Epithelial cell of proximal tubule (primary cell): ENCODE measurements at regions not wholly inside any gene's neighbourhood (a gene's known extent, or its start where the extent isn't known, plus 50 kb on each side); places are given as distances from the start of the nearest gene placed in this dataset.

Experiments
- DNase-seq: peaks from one replicate; pipeline ENCODE4 v3.0.0-alpha.2; 2011; ENCODE audit warnings: low read depth
- H3K4me3 ChIP-seq: 2 replicates; pipeline ENCODE4 v1.5.1; 2011; ENCODE audit warnings: low read depth, mild to moderate bottlenecking, low read length
- CTCF ChIP-seq: conservative IDR thresholded peaks from 2 replicates; pipeline ENCODE4 v1.5.1; 2012; ENCODE audit warnings: low read depth, mild to moderate bottlenecking, low read length

GRCh38 chr15:67892559-67893377, 52.9 kb upstream of the RNU6-1 start:
- DNase-seq: no peak
- H3K4me3 ChIP-seq: no peak overlapping the region
- no peak for TF ChIP-seq CTCF

- no peak for DNase-seq
- H3K4me3 ChIP-seq: no peak overlapping the region
These were observed 55.4 kb upstream of the RNU6-1 start for GRCh38 chr15:67895237-67895636.

DNA sequence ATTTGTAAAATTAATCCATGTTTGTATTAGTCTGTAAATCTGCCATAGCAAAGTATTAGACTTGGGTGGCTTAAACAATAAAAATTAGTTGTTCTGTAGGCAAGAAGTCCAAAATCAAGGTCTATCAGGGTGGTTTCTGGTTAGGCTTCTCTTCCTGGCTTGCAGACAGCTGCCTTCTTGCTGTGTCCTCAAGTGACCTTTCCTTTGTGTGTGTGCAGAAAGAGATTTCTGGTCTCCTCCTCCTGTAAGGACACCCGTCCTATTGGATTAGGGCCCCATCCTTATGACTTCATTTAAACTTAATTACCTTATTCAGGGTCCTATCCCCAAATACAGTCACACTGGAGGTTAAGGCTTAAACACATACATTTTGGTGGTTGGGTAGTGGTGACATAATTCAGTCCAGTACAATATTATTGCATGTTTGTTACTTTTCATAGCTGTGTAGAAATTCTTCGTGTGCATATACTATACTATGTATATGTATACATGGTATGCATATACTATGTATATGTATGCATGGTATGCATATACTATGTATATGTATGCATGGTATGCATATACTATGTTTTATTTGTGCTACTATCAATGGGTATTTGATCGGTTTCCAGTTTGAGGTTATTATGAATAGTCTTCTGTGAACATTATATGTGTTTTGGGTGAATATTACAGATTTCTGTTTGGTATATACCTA, 57.9 kb upstream of the RNU6-1 start:
- no peak overlapping the region for H3K4me3 ChIP-seq
- no peak for DNase-seq
- no peak for TF ChIP-seq CTCF

More at GRCh38 chr15:67895237-67895636, 55.4 kb upstream of the RNU6-1 start:
- TF ChIP-seq CTCF: no peak

DNA sequence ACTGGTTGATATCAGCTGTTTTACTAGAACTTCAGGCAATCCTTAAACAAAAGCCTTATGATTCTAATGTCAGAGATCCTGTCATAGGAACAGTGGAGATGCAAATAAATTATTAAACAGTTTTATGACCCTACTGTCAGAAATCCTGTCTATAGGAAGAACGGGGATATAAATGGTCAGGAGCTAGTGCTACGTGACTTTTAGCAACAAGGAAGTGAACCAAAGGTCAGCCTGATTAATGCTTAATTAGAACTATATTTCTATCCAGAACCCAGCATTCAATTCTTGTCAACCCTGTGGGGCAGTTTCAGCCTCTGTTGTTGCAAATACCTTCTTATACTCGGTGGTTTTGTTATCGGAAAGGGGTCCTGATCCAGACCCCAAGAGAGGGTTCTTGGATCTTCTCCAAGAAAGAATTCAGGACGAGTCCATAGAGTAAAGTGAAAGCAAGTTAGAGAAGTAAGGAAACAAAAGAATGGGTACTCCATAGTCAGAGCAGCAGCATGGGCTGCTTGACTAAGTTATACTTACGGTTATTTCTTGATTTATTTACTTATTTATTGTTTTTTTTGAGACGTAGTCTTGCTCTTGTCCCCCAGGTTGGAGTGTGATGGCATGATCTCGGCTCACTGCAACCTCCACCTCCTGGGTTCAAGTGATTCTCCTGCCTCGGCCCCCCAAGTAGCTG, 59.9 kb upstream of the RNU6-1 start:
- H3K4me3 ChIP-seq: no peak overlapping the region
- no peak for DNase-seq
- no peak for TF ChIP-seq CTCF

- TF ChIP-seq CTCF: no peak
These were observed 60.8 kb upstream of the RNU6-1 start for GRCh38 chr15:67900621-67901147.

DNA sequence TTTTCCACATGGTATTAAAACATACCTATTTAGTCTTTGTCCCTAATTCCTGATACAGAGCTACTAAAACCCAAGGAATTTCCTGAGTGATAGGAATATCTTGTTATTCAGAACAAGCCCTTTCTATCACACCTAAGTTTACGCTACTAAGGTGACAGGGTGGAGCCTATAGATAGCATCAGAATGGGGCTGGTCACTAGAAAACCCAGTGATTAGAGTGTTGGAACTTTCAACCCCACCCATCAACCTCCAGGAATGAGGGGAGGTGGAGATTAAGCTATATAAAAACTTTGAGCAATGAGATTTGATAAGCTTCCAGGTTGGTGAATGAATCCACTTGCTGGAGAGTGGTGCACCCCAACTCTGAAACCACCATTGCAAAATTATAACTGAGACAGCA, 62.1 kb upstream of the RNU6-1 start:
- no peak for DNase-seq
- H3K4me3 ChIP-seq: no peak overlapping the region
- no peak for TF ChIP-seq CTCF

More at GRCh38 chr15:67900621-67901147, 60.8 kb upstream of the RNU6-1 start:
- H3K4me3 ChIP-seq: no peak overlapping the region
- no peak for DNase-seq
